CD4-positive, alpha-beta T cell treated with Interleukin-10 for 1 hour (primary cell): ENCODE measurements at regions not wholly inside any gene's neighbourhood (a gene's known extent, or its start where the extent isn't known, plus 50 kb on each side); places are given as distances from the start of the nearest gene placed in this dataset.
A peak's percentile ranks its signal among the peaks of the same experiment; 100 is the strongest.

Experiments
- DNase-seq: peaks from one replicate; pipeline ENCODE4 v3.0.0-alpha.2; 2020

GRCh38 chr1:24981631-24982005 is 51.5 kb upstream of the RUNX3 start:
- DNase-seq: peak; percentile 58

GRCh38 chr1:24980836-24981630 is 51.0 kb upstream of the RUNX3 start:
- no peak for DNase-seq
